OCI-LY1 (cell line): ENCODE measurements at regions not wholly inside any gene's neighbourhood (a gene's known extent, or its start where the extent isn't known, plus 50 kb on each side); places are given as distances from the start of the nearest gene placed in this dataset.

Experiments used
- CTCF ChIP-seq: fragments of 200-600 bp; sonication (generic), shearing (Covaris generic); IDR thresholded peaks from 2 replicates; pipeline ENCODE4 v1.5.1; 2017; ENCODE audit warnings: mild to moderate bottlenecking, antibody characterized with exemption, low read length, moderate library complexity, mixed read lengths
- EZH2 ChIP-seq: fragments of 200-600 bp; sonication (generic), shearing (Covaris generic); IDR thresholded peaks from 2 replicates; pipeline ENCODE4 v1.8.0; 2017; ENCODE audit warnings: borderline replicate concordance, mixed run types, mild to moderate bottlenecking, antibody characterized with exemption, low read length, moderate library complexity, mixed read lengths

- TF ChIP-seq CTCF (no peak), EZH2 (no peak)
Measured at GRCh38 chr4:187127456-187127855, 403.8 kb upstream of the FAT1 start.
